CD4-positive, alpha-beta T cell treated with Interleukin-12 subunit alpha and Interleukin-12 subunit beta, for 1 hour (primary cell): ENCODE measurements at regions not wholly inside any gene's neighbourhood (a gene's known extent, or its start where the extent isn't known, plus 50 kb on each side); places are given as distances from the start of the nearest gene placed in this dataset.
"Not testable (repeated sequence)": the region's sequence is repeated elsewhere in the genome, so short reads cannot be mapped to it uniquely, and the experiment has no call there.

Experiments used
- DNase-seq: peaks from one replicate; pipeline ENCODE4 v3.0.0-alpha.2; 2020

DNA sequence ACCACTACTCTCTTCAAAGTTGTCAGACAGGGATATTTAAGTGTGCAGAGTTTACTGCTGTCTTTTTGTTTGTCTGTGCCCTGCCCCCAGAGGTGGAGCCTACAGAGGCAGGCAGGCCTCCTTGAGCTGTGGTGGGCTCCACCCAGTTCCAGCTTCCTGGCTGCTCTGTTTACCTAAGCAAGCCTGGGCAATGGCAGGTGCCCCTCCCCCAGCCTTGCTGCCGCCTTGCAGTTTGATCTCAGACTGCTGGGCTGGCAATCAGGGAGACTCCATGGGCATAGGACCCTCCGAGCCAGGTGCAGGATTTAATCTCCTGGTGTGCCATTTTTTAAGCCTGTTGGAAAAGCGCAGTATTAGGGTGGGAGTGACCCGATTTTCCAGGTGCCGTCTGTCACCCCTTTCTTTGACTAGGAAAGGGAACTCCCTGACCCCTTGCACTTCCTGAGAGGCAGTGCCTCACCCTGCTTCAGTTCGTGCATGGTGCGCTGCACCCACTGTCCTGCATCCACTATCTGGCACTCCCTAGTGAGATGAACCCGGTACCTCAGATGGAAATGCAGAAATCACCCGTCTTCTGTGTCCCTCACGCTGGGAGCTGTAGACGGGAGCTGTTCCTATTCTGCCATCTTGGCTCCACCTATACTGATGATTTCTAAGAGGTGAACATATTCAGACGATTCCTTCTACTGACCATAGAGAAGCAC is 167.6 kb downstream of the CXXC4 start:
- not testable (repeated sequence) for DNase-seq

DNA sequence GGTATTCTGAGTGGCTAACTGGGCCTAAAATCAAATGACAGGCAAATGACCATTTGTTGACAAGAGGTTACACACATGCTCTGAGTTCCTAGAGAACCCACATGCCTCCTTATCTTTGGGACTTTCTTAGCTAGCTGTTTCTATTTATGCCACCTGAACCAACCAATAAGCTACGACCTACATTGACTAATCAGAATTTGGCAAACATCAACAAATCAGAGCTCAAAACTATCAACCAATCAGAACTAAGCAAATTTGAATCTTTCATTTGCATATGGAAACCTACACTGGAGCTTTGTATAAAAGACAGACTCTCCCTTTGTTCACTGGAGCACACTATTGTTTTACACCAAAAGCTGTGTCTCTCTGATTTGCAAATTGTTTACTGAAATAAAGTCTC is 192.0 kb downstream of the CXXC4 start:
- no peak for DNase-seq

DNA sequence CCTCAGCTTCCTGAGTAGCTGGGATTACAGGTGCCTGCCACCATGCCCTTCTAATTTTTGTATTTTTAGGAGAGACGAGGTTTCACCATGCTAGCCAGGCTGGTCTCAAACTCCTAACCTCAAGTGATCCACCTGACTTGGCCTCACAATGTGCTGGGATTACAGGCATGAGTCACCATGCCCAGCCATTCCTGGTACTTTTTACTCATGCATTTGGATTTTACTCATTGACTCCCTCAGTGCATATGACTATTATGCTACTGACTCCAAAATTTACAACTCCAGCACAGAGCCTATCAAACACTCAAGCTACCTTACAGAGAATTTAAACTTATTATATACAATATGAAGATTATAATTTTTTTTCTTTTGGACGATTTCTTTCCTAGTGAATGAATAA is 199.9 kb downstream of the CXXC4 start:
- no peak for DNase-seq

DNA sequence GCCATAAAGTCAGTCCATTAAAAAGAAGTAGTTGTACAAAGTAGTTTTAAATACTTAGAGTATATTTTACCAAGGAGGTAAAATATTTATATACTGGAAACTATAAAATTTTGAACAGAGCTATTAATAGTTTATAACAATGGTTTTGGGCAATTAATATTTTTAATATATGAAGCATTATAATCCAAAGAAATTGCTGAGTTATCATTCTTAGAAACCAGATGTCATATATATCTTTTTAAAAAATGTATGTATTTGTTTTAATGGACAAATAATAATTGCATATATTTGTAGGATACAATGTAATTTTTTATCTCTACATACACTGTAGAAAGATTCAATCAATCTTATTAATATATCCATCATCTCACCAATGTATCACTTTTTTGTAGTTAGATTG is 207.8 kb downstream of the CXXC4 start:
- no peak for DNase-seq

DNA sequence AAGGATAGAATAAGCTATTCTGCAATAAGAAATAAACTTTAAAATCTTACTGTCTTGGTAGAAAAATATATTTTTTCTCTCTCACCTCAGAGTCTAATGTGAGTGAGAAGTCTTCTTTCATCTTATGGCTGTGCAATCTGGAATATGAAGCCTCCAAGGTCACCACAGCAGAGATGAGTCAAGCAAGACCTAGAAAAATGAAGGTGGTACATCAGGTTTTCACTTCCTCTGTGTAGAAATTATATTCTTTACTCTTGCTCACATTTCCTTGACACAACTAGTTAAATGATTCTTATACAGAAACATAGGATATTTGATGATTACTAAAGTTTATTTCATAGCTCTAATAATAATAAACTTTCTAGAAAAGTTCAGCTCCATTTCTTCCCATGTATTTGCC is 211.4 kb downstream of the CXXC4 start:
- DNase-seq = no peak

DNA sequence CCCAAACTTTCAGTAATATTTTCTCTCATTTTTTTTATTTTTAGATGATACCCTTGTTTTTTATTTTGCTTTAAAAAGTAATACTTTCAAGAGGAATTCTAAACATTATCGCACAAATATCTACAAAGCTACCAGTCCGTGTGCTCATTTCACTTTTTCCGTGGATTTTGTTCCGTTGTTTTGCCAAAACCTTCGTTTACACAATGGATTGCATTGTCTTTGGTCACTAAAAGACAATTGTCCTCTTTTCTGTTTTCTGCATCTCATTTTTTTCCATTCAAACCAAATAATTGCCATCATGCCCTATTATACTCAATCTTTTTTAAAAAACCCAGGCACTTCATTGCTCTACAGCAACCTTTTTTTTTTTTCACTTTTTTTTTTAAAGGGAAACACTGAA is 214.9 kb downstream of the CXXC4 start:
- DNase-seq = no peak

DNA sequence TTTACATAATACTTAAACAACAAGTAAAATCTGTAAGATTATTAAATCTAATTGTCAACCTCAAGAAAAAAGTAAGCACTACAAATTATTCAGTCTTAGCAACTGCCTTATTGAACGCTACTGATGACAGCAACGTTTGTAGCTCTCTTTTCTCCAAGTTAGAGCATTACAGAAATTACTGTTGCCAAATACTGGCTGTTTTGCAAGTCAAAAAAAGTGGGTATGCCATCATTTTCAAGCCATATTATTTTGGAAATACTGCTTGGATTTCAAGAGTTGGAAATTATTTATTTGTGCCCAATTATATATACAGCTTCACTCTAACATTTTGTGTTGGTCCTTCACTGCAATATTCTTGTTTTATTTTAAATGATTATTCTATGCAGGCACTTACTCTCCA is 221.7 kb downstream of the CXXC4 start:
- no peak for DNase-seq

DNA sequence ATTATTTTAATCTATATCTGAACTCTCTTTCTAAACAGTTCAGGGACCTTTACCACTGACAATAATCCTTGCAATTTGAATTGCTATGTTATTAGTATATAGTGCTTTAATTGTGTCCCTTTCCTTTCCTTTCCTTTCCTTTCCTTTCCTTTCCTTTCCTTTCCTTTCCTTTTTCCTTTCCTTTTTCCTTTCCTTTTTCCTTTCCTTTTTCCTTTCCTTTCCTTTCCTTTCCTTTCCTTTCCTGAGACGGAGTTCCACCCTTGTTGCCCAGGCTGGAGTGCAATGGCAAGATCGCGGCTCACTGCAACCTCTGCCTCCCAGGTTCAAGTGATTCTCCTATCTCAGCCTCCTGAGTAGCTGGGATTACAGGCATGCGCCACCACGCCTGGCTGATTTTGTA is 225.1 kb downstream of the CXXC4 start:
- DNase-seq = not testable (repeated sequence)

DNA sequence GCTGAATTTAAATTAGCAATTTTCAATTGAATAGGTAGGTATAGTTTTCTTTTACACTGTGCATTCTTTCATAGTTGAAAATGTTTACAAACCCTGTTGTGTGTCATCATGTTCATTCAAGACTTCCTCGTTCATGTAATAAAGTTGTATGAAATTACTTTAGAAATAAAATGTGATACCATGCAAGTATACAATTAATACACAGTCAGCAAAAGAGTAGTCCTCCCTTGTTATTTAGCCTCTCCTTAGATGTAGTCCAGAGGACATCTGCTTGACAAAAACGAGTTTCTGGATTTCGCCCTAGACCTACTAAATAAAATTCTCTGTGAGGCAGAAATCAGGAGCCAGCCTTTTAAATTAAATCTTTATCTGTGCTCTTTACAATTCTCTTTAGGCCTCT is 231.6 kb downstream of the CXXC4 start:
- DNase-seq = no peak

DNA sequence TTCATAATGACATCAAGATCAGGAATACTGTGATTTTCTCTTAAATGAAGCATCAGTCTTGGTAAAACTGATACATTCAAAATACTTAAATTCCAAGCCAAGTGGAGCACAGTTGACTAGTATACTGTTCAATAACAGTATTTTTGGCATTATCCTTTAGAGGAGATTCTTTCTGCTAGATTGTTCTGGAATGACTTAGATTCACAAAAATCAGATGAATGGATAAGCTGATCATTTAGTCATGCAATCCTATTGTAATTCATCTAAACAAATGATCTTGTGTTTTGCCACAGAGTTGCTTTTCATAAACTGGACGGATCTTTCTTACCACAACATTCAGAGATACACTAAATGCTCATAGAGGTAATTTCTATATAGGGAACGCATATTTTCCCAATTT is 232.0 kb downstream of the CXXC4 start:
- no peak for DNase-seq

DNA sequence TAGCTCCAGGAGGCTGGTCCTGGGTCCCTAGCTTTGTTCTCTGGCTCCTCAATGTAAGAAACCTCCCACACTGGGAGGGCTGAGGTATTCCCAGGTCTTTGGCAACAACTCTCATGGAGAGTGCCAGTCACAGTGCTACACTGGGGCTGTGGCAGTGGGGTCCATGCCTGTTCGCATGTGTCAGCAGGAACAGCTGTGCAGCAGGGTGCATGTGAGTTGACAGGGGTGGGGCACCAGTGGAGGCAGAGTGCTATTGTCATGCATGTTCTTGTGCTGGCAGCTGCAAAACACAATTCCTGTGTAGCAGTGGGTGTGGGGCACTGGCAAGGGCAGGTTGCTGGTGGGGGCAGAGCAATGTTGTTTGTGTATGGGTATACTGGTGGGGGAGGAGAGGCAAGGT is 246.0 kb downstream of the CXXC4 start:
- DNase-seq = no peak

DNA sequence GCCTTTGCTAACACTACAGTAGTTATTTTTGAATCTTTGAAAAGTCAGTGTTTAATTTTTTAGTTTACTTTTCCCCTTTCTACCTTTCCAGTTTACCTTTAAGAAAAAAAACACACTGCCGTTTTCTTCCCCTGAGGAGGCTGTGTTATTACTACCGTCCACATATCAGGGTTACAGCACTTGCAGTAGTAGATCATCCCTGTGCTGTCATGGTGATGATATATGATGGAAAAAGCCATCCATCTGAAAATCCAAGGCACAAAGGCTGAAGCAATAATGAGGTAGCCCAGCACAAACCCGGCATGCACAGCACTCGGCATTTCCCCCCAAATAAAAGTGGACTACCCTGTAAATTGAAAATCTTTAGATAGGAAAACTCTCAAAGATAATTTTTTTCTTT is 258.7 kb downstream of the CXXC4 start:
- no peak for DNase-seq

DNA sequence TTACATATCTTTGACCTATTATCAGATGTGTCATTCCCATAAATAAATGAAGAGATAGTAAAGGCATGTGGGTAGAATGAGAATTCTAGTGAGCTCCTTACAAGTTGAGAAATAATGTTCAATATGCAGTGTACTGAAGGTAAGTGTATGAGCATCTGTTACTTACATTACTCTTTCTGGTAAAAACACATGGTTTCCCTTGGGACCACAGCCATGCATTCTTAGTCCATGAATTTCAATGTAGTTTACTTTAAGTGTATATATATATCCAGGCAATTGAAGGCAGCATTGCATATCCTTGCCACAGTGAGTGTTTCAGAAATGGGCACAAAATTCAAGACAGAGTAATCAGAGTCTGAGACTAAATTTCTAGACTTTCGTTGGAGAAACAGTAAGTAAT is 277.2 kb downstream of the CXXC4 start:
- DNase-seq = no peak

DNA sequence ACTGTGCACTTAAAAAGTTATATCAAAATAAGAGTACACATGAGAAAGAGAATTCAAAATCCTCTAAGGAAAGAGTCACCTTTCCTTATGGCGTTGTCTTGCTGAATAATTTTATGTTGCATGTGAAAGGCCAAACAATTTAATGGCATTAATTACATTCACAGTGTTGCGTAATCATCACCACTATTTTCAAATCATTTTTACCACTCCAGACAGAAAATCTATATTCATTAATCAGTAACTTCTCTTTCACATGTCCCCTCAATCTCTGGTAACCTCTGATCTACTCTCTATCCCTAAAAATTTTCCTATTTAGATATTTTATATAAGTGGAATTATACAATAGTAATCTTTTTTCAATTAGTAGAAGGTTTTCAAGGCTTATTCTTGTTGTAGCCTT is 283.0 kb downstream of the CXXC4 start:
- no peak for DNase-seq

DNA sequence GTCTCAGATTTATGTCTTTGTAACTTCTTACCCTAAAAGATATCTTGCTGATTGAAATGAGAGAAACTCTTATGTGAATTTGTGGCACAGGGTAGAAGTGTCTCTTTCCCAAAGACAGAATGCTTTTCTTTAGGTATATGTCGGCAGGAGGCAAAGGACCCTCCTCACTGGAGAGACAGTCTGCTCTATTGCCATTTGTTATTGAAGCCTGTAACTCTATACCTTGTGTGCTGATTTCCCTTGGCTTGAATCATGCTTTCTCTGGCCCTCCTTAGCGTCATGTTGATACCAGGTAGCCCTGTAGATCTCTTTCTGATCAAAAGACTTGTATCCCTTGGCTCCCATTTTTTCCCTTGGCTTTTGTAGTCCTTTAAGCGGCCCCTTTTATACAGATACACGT is 284.3 kb downstream of the CXXC4 start:
- DNase-seq = no peak

DNA sequence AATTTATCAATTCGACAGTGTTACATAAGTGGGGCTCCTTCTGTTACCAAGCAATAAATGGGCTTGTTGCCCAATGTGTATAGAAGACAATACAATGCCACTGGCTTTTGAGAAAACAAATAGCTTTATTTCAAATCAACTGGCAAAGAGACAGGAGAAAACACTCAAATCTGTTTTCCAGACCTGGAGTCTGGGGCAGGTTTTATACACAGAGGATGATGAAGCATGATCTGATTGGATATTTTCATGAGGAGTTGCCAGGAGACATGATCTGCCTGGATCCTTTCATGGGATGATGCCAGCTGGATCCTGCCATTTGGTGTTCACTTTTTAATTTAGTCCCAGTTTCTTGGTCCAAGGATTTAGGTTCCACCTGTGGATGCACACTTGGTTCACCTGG is 287.9 kb downstream of the CXXC4 start:
- no peak for DNase-seq

DNA sequence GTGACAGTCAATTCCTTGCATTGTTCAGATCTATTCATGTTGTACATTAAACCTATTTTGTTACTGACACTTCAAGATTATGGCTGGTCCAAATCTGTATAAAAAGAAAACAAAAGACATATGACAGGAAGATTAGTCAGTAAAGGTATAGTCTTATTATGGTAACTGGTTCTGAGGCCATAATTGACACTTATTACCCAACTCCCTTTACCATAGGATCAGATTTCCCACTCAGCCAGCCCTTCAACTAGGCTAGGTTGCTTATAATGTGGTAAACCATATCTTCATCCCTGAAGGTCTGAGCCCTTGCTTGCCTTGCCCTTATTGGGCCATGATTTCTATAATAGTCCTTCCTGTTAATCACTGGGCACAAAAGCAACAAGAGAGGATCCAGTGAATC is 289.6 kb downstream of the CXXC4 start:
- DNase-seq = no peak

DNA sequence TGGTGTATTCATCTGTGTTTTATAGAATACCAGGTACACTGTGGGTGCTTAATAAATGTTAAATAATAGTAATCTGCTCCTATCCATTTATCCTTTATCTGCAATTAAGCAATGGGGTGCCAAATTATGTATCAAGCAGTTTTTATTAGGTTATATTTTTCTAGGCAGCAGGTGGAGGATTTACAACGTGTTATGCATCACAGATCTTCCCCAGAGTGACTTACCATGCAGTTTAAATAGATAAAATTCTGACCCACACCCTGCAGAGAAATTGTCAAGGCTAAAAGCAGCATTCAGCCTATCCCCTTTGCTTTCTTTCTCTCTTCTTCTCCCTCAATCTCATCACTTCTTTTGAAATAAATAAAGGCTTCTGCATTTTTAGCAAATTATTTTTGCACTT is 306.4 kb downstream of the CXXC4 start:
- no peak for DNase-seq

DNA sequence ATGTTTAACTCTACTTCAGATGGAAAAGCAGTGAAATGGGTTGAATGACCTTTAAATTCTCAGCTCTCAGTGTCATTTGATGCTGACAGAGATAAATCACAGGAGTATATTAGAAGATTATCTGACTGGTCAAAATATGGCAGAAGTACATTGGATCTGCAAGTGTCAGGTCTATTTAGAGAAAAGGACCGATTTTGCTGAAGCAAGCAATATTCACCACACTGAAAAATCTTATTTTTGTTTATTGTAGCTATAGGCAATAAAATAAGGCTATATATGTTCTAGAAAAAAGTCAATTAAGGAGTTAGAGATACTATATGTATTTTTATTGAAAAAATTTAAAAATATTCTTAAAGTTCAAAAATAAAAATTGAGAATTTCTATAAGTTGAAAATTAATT is 325.3 kb downstream of the CXXC4 start:
- DNase-seq = no peak

DNA sequence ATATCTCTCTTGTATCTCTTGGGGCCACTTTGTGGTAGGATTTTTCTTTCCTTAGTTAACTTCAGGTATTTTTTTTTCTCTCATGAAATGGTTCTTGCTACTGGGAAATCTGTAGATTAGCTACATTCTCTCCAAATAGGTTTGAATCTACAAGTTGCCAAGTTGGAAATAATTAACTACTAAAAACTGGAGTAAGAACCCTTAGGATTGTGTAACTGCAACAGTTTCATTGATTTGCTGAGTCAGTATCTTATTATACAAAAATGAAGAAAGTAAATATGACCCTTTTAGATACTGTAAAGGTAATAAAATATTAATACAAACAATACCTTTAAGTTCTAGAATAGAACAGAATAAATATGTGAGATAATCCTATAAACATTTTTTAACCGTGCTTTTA is 327.9 kb downstream of the CXXC4 start:
- no peak for DNase-seq

DNA sequence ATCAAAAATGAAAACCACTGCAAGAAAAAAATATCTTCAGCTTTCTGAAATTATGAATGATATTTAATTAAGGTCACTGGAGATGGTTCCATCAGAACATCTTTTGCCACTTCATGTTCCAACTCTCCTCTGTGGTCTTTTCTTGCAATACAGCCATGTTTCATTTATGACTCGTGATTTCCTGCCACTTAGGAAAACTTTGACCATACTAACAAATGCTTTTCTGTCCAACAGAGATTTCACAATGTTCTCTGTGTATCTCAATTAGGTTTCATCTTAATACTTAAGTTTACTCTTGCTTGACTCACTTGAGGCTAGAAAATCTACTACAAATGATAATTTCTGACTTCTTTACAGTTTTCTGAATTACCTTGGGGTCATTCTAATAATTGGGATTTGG is 330.9 kb downstream of the CXXC4 start:
- no peak for DNase-seq

DNA sequence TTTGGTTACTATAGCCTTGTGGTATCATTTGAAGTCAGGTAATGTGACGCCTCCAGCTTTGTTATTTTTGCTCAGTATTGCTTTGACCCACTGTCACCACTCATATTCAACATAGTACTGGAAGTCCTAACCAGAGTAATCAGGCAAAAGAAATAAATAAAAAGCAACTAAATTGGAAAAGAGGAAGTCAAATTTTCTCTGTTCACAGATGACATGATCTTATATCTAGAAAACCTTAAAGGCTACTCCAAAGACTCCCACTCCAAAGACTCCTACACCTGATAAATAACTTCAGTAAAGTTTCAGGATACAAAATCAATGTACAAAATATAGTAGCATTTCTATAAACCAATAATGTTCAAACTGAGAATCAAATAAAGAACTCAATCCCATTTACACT is 348.6 kb downstream of the CXXC4 start:
- DNase-seq = no peak

DNA sequence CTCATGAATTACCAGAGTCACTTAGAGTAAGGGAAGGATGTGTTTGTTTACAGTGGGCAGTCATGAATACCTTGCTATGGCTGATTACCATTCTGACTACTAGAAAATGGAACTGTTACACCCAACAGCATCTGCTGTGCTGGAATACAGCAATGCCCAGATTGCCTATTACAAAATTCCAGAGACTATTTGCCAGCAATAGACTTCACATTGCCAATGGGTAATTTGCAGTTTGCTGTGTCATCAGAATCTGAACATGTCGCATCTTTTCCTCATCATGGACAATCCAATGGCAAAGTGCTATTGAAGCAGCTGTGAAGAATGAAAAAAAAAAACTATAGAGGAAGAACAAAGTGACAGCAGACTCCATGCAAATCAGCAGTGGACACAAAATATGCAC is 356.6 kb downstream of the CXXC4 start:
- no peak for DNase-seq

DNA sequence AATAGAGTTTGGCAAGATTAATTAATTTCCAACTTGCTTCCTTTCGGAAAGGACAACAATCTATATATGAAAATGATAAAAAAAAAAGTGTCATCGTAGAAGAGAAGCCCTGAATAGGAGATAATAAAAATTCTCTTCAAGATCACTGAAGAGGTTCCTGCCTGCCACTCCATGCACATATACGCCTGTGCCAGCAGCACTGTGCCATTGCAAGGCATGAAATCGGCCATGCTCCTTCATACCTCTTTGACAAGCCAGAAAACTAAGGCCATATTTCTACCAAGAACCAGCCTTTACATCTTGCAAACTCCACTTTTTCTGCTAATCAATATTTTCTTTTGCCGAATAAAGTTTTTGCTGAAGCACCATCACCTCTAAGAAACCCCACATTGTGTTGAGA is 365.5 kb downstream of the CXXC4 start:
- DNase-seq = no peak

DNA sequence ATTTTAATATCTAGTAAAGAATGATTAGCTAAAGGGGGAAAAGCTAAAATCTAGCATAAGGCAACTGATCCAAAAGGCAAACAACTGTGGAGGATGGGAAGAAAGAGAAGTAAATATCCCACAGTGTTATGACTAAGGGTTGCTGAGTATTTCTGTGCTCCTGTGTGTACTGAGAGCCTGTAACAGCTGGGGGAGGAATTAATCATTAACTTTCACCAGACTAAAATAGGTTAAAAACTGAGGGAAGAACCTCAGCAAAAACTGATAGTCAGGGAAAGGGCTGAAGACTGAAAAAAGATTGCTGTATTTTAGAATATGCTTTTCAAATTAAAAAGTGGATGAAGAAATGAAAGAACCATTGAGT is 365.9 kb downstream of the CXXC4 start:
- DNase-seq = no peak
